ENCODE measurements at regions not wholly inside any gene's neighbourhood (a gene's known extent, or its start where the extent isn't known, plus 50 kb on each side); places are given as distances from the start of the nearest gene placed in this dataset.

- no peak for DNase-seq
These were observed 68.3 kb downstream of the CHST1 start for GRCh38 chr11:45597097-45597496.

GRCh38 chr11:45596571-45596970 lies 68.9 kb downstream of the CHST1 start:
- no peak for DNase-seq

- DNase-seq: no peak
These were observed 71.4 kb downstream of the CHST1 start for GRCh38 chr11:45593992-45594391.

GRCh38 chr11:45592636-45593035 lies 72.8 kb downstream of the CHST1 start:
- DNase-seq: no peak

GRCh38 chr11:45590743-45591142 lies 74.7 kb downstream of the CHST1 start:
- no peak for DNase-seq

- DNase-seq: no peak
These were observed 80.2 kb downstream of the CHST1 start for GRCh38 chr11:45585205-45585604.

- no peak for DNase-seq
These were observed 81.3 kb downstream of the CHST1 start for GRCh38 chr11:45583981-45584566.

- no peak for DNase-seq
These were observed 85.0 kb downstream of the CHST1 start for GRCh38 chr11:45580399-45580798.

GRCh38 chr11:45578316-45578715 lies 87.1 kb downstream of the CHST1 start:
- no peak for DNase-seq

- no peak for DNase-seq
These were observed 87.7 kb downstream of the CHST1 start for GRCh38 chr11:45577752-45578151.

GRCh38 chr11:45576461-45577215 lies 88.8 kb downstream of the CHST1 start:
- no peak for DNase-seq

- DNase-seq: no peak
These were observed 91.7 kb downstream of the CHST1 start for GRCh38 chr11:45573728-45574127.

- DNase-seq: no peak
These were observed 92.9 kb downstream of the CHST1 start for GRCh38 chr11:45572354-45573123.

- DNase-seq: no peak
These were observed 95.6 kb downstream of the CHST1 start for GRCh38 chr11:45569776-45570175.

GRCh38 chr11:45568049-45568448 lies 97.4 kb downstream of the CHST1 start:
- no peak for DNase-seq

GRCh38 chr11:45565446-45565988 lies 99.9 kb downstream of the CHST1 start:
- DNase-seq: no peak

GRCh38 chr11:45563810-45564209 lies 101.6 kb downstream of the CHST1 start:
- no peak for DNase-seq

- DNase-seq: no peak
These were observed 102.3 kb downstream of the CHST1 start for GRCh38 chr11:45563171-45563570.

- DNase-seq: no peak
These were observed 104.5 kb downstream of the CHST1 start for GRCh38 chr11:45560913-45561281.

GRCh38 chr11:45560155-45560912 lies 105.1 kb downstream of the CHST1 start:
- DNase-seq: no peak

GRCh38 chr11:45556851-45557707 lies 108.3 kb downstream of the CHST1 start:
- no peak for DNase-seq

Data from activated CD4-positive, alpha-beta T cell treated with anti-CD3 and anti-CD28 coated beads, Interleukin-2, Interleukin-6, amounts not matched to agents 100 ng/mL and 50 ng/mL, durations not matched to agents 16 hours and 8 hours (primary cell).